ENCODE measurements at regions not wholly inside any gene's neighbourhood (a gene's known extent, or its start where the extent isn't known, plus 50 kb on each side); places are given as distances from the start of the nearest gene placed in this dataset.

GRCh38 chr2:173782681-173783080 is 182.5 kb downstream of the SP3 start:
- no peak for DNase-seq

- no peak for DNase-seq
Observed at GRCh38 chr2:173783382-173783781, 181.8 kb downstream of the SP3 start.

- no peak for DNase-seq
Observed at GRCh38 chr2:173785813-173786212, 179.4 kb downstream of the SP3 start.

GRCh38 chr2:173791502-173791901 is 173.7 kb downstream of the SP3 start:
- no peak for DNase-seq

- DNase-seq: no peak
Observed at GRCh38 chr2:173792166-173792565, 173.0 kb downstream of the SP3 start.

GRCh38 chr2:173792741-173793140 is 172.4 kb downstream of the SP3 start:
- no peak for DNase-seq

- DNase-seq: no peak
Observed at GRCh38 chr2:173793709-173794565, 171.2 kb downstream of the SP3 start.

- DNase-seq: no peak
Observed at GRCh38 chr2:173797586-173798263, 167.4 kb downstream of the SP3 start.

GRCh38 chr2:173802518-173802917 is 162.7 kb downstream of the SP3 start:
- no peak for DNase-seq

GRCh38 chr2:173803449-173803848 is 161.7 kb downstream of the SP3 start:
- no peak for DNase-seq

GRCh38 chr2:173806761-173807160 is 158.4 kb downstream of the SP3 start:
- no peak for DNase-seq

GRCh38 chr2:173808718-173809117 is 156.5 kb downstream of the SP3 start:
- no peak for DNase-seq

- DNase-seq: no peak
Observed at GRCh38 chr2:173812321-173812720, 152.9 kb downstream of the SP3 start.

- no peak for DNase-seq
Observed at GRCh38 chr2:173814306-173814705, 150.9 kb downstream of the SP3 start.

- no peak for DNase-seq
Observed at GRCh38 chr2:173815772-173816171, 149.4 kb downstream of the SP3 start.

- DNase-seq: no peak
Observed at GRCh38 chr2:173817582-173817981, 147.6 kb downstream of the SP3 start.

- DNase-seq: no peak
Observed at GRCh38 chr2:173818285-173818684, 146.9 kb downstream of the SP3 start.

- no peak for DNase-seq
Observed at GRCh38 chr2:173819852-173820251, 145.3 kb downstream of the SP3 start.

GRCh38 chr2:173821451-173821850 is 143.7 kb downstream of the SP3 start:
- no peak for DNase-seq

GRCh38 chr2:173822889-173823542 is 142.2 kb downstream of the SP3 start:
- no peak for DNase-seq

- DNase-seq: no peak
Observed at GRCh38 chr2:173823543-173823939, 141.6 kb downstream of the SP3 start.

- DNase-seq: no peak
Observed at GRCh38 chr2:173828189-173829142, 136.7 kb downstream of the SP3 start.

- no peak for DNase-seq
Observed at GRCh38 chr2:173829727-173830126, 135.4 kb downstream of the SP3 start.

Data from SW 1271 (cell line).